Activated T-cell treated with anti-CD3 and anti-CD28 coated beads, Interleukin-2, amount 50 U/mL, for 4 hours (primary cell): ENCODE measurements at regions not wholly inside any gene's neighbourhood (a gene's known extent, or its start where the extent isn't known, plus 50 kb on each side); places are given as distances from the start of the nearest gene placed in this dataset.

ENCODE experiments used
- ATAC-seq, 2 donors: fragments of 200-7000 bp; cut with Tn5 transposase; one replicate each; pipeline ENCODE4 v1.10.0; 2021
- DNase-seq: peaks from one replicate; pipeline ENCODE4 v3.0.0-alpha.2; 2020
- H3K27me3 Mint-ChIP-seq: one replicate; pipeline ENCODE4 v1.8.0; 2021; ENCODE audit warnings: low read depth, mixed read lengths
- H3K36me3 Mint-ChIP-seq: one replicate; pipeline ENCODE4 v1.8.0; 2022; ENCODE audit warnings: mixed read lengths; ENCODE audit not compliant: insufficient read depth
- H3K4me1 Mint-ChIP-seq: one replicate; pipeline ENCODE4 v1.8.0; 2021; ENCODE audit warnings: low read depth, mixed read lengths
- H3K4me3 Mint-ChIP-seq: one replicate; pipeline ENCODE4 v1.8.0; 2021; ENCODE audit warnings: mild to moderate bottlenecking, moderate library complexity, mixed read lengths
- H3K9me3 Mint-ChIP-seq: one replicate; pipeline ENCODE4 v1.8.0; 2021; ENCODE audit warnings: mixed read lengths

DNA sequence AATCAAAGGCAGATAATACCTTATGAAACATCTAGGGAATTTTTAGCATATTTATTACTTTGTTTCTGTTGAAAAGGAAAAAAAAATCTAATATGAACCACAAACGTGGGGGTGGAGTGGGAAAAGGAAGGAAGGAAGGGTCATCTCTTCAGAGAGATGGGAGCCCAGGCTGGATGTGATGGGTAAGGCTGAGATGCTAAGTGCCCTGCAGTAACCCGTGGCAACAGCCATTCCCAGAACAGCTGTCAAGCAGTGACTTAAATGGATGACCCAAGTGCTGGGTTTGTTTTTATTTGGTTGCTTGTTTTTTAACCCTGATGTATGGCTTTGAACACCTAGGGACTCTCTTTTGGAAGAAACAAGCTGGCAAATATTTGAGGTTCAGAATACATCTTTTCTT is 50.7 kb upstream of the KLF7 start:
- H3K27me3 Mint-ChIP-seq = peaks cover 9% of the 10 kb centered on the region
- H3K36me3 Mint-ChIP-seq = no peaks in the 10 kb centered on the region
- ATAC-seq = no peak

DNA sequence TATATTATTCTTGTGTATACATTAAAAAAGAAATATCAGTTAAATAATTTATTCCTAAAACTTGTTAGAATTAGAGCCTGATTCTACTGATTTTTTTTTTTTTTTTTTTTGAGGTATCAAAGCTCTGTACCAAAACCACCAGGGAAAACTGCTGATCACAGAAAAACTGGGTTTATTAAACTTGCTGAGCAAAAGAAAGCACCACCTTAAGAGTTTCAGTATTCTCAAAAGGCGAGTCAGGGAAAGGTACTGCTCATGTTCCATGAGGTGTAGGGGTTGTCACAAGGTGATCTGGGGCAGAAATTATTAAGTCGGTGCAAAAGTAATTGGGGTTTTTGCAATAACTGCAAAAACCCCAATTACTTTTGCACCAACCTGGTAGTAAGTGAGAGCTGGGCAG is 51.7 kb upstream of the KLF7 start:
- no peak for ATAC-seq
- Mint-ChIP-seq H3K9me3 (no peaks in the 10 kb centered on the region), H3K27me3 (peaks cover 7% of the 10 kb centered on the region), H3K36me3 (no peaks in the 10 kb centered on the region), H3K4me1 (no peaks in the 10 kb centered on the region), H3K4me3 (no peak overlapping the region)
- DNase-seq = no peak

More for the DNA sequence above, 50.7 kb upstream of the KLF7 start:
- Mint-ChIP-seq H3K9me3 (no peaks in the 10 kb centered on the region), H3K4me1 (no peaks in the 10 kb centered on the region), H3K4me3 (no peak overlapping the region)
- no peak for DNase-seq

DNA sequence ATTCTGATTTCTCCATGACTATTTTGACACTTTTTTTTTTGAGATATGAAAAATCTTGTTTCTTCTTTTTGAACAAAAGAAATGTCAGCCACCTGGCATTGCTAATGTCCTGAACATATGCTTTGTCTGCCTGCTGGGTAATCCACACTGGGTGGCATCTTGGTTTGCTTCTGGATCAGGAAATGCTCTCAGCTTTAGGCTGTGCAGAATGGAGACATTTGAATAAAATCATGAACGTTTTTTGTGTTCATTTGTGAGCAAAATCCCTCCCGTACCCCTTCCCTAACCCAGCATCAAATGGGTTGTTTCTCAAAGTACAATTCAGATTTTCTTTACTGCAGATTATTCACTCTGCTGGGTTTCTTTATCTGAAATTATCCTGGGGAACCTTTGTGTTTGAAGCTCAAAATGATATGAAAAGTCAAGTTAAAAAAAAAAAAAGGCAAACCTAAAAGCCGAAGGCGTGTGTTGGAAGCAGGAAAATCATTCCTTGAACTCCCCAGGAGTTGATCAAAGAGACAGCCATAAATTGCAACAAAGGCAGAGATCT is 53.4 kb upstream of the KLF7 start:
- Mint-ChIP-seq H3K4me1 (peaks cover 8% of the 10 kb centered on the region), H3K27me3 (peaks cover 7% of the 10 kb centered on the region), H3K36me3 (no peaks in the 10 kb centered on the region), H3K9me3 (no peaks in the 10 kb centered on the region), H3K4me3 (no peak overlapping the region)
- DNase-seq (no peak), ATAC-seq (no peak)

DNA sequence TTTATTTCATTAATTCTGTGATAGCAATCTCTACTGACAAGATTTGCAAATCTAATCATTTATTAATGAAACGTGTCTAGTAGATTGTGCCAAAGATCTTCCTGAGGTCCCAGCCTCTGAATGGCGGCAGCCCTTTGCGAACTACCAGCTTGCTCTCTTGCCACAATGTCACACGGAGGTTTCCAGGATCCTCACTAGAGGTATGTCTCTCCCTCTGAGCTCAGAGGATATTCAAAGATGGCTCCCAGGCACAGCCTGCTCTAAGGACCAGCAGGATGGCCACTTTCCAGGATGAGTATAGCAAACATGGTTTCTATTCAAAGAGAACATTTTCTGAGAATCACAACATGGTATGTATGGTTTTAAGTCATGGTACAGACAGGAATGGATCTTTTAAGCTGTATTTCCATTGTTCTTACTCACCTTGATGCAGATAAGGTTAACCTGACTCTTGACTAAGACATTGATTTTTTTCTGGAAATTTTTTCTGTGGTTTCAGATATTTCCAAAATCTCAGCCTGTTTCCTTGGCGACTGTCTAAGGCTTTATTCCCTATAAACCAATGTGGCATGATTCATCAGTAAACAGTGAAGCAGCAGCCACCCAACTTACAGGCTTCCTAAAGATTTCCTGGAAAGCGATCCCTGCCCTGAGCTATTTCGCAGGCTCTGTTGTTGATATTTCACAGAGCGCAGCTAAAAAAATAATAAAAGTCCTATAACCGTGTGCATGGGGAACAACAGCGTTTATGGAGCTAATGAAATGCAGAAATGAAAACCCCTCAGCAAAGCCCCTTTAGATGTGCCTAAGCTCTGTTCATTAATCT is 54.1 kb upstream of the KLF7 start:
- Mint-ChIP-seq H3K4me3 (no peak overlapping the region), H3K36me3 (no peaks in the 10 kb centered on the region), H3K9me3 (no peaks in the 10 kb centered on the region), H3K4me1 (peaks cover 16% of the 10 kb centered on the region), H3K27me3 (peaks cover 7% of the 10 kb centered on the region)
- DNase-seq (no peak), ATAC-seq (no peak)

- Mint-ChIP-seq H3K4me1 (peaks cover 33% of the 10 kb centered on the region), H3K27me3 (peaks cover 7% of the 10 kb centered on the region), H3K9me3 (no peaks in the 10 kb centered on the region), H3K36me3 (no peaks in the 10 kb centered on the region), H3K4me3 (no peak overlapping the region)
- DNase-seq (no peak), ATAC-seq (no peak)
Measured at GRCh38 chr2:207221731-207222130, 56.0 kb upstream of the KLF7 start.

DNA sequence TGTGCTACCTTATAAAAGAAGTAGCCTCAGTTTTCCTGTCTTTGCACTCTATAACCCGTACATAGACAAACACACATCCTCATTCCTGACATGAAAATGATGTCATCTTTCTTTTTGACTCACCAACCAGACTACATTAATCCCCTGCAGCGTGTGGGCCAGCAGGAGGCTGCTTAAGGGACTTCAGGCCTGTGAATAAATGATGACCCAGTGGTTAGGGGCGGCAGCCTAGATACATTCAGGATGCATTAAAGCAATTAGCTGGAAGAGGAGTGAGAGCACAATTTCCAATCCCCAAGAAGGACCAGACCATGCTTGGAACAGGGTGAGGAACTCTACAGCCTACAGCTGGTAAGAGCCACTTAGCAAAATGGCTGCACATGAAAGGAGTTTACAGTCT is 57.3 kb upstream of the KLF7 start:
- H3K27me3 Mint-ChIP-seq = peaks cover 7% of the 10 kb centered on the region
- no peak overlapping the region for H3K4me3 Mint-ChIP-seq
- DNase-seq (no peak), ATAC-seq (peak; percentile 62 to 63)
- H3K9me3 Mint-ChIP-seq = no peaks in the 10 kb centered on the region
- no peaks in the 10 kb centered on the region for H3K36me3 Mint-ChIP-seq
- peaks cover 35% of the 10 kb centered on the region for H3K4me1 Mint-ChIP-seq

DNA sequence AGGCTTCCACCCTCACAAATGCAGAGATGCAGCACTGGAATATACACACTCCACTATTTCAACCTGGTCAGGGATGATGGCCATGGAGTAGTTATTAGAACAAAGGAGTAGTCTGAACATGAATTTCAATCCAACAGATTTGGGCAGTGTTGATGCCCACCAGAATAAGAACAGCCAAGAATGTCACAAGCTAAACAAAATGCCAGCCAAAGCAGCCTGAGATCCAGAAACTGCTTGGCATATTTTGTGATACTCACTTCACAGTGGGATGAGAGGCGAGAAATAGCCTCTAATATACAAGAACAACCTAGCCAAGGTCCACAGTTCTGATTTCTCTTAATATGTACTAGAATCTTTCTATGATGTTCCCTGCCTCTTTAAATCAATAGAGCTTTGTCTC is 58.6 kb upstream of the KLF7 start:
- Mint-ChIP-seq H3K9me3 (no peaks in the 10 kb centered on the region), H3K4me1 (peaks cover 39% of the 10 kb centered on the region), H3K27me3 (peaks cover 4% of the 10 kb centered on the region), H3K36me3 (no peaks in the 10 kb centered on the region), H3K4me3 (peak overlapping the region; percentile 51)
- DNase-seq (no peak), ATAC-seq (no peak)

GRCh38 chr2:207224791-207225482 is 59.2 kb upstream of the KLF7 start:
- DNase-seq (no peak), ATAC-seq (peak; percentile 66 to 68)
- Mint-ChIP-seq H3K9me3 (no peaks in the 10 kb centered on the region), H3K4me3 (peak overlapping the region; percentile 51), H3K27me3 (peaks cover 4% of the 10 kb centered on the region), H3K4me1 (peaks cover 39% of the 10 kb centered on the region), H3K36me3 (no peaks in the 10 kb centered on the region)

DNA sequence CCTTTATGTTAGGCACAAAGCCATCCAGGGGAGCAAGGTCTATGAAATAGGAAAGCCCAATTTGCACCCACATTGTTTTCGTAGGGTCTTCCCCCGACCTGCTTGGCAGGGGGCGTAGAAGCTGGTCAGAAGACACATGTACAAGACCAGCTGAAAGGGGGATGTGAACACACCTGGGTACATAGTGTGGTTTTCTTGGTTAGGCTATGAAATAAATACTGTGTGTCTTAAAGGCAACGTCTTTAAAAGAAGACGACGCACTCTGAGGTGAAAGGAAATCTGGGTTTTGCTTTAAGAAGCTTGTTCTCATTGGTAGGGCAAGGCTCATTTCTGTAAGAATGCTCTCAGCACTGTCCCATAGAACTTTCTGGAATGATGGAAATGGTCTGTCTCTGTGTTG is 60.0 kb upstream of the KLF7 start:
- Mint-ChIP-seq H3K36me3 (no peaks in the 10 kb centered on the region), H3K9me3 (no peaks in the 10 kb centered on the region), H3K27me3 (peaks cover 4% of the 10 kb centered on the region), H3K4me3 (no peak overlapping the region), H3K4me1 (peaks cover 45% of the 10 kb centered on the region)
- DNase-seq (no peak), ATAC-seq (no peak)

GRCh38 chr2:207226243-207226642 is 60.5 kb upstream of the KLF7 start:
- H3K36me3 Mint-ChIP-seq = no peaks in the 10 kb centered on the region
- H3K4me3 Mint-ChIP-seq = no peak overlapping the region
- peaks cover 50% of the 10 kb centered on the region for H3K4me1 Mint-ChIP-seq
- no peaks in the 10 kb centered on the region for H3K27me3 Mint-ChIP-seq
- ATAC-seq (no peak), DNase-seq (no peak)
- H3K9me3 Mint-ChIP-seq = no peaks in the 10 kb centered on the region

- no peak for ATAC-seq
- peaks cover 54% of the 10 kb centered on the region for H3K4me1 Mint-ChIP-seq
Measured at GRCh38 chr2:207226671-207227061, 60.9 kb upstream of the KLF7 start.

DNA sequence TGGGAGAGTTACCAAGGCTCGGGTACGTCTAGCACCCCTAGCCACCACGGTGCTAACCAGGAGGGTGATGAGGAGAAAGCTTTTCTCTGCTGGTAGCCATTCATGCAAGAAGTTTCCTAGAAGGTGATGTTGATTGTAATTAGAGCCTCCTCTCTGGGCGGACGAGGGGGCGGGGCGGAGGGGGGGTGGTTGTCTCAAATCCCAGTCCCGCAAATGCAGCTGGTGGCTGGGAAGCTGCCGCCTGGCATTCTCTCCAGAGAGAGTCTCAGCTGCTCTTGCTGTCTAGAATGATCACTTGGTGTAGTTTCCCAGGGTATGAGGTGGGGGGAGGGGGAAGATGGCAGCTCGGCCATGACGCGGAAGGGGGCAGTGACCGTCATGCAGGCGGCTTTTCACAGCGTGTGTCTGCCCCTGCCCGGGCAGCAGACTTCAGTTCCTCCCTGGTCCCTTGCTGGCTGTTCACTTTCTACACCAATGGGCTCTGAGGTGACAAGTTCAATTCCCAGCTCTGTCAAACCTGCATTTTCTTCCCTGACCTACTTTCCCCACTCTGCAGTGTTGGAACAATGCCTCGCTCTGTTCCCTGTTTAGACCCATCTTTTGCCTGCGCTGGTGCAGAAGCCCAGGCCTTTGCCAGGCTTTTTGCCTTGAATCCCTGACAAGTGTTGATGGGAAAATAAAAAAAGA is 61.5 kb upstream of the KLF7 start:
- Mint-ChIP-seq H3K9me3 (no peaks in the 10 kb centered on the region), H3K4me1 (peaks cover 56% of the 10 kb centered on the region), H3K4me3 (no peak overlapping the region), H3K36me3 (no peaks in the 10 kb centered on the region), H3K27me3 (no peaks in the 10 kb centered on the region)
- ATAC-seq (no peak), DNase-seq (no peak)

More at GRCh38 chr2:207226671-207227061, 60.9 kb upstream of the KLF7 start:
- Mint-ChIP-seq H3K9me3 (no peaks in the 10 kb centered on the region), H3K4me3 (no peak overlapping the region), H3K27me3 (no peaks in the 10 kb centered on the region), H3K36me3 (no peaks in the 10 kb centered on the region)
- no peak for DNase-seq

DNA sequence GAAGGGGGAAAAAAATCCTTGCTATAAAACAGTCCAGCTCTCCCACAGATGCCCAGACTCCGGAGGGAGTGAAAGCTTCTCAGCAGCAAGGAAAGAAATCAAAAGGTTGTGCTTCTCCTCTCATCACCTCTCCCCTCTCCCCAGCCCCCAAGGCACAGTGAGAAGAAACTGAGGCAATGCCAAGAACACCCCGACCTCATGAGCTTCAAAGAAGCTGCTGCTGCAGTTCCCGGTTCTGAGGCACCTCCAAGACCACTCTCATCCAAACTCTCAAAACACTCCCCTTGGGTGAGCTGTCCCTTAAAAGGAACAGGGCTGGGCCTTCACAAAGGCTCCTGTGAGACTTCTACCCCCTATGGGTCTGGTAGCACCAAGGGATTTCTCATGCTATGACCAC is 62.0 kb upstream of the KLF7 start:
- peaks cover 54% of the 10 kb centered on the region for H3K4me1 Mint-ChIP-seq
- DNase-seq = no peak
- H3K9me3 Mint-ChIP-seq = no peaks in the 10 kb centered on the region
- no peak overlapping the region for H3K4me3 Mint-ChIP-seq
- no peak for ATAC-seq
- H3K36me3 Mint-ChIP-seq = no peaks in the 10 kb centered on the region
- no peaks in the 10 kb centered on the region for H3K27me3 Mint-ChIP-seq

- Mint-ChIP-seq H3K27me3 (no peaks in the 10 kb centered on the region), H3K9me3 (no peaks in the 10 kb centered on the region), H3K4me3 (no peak overlapping the region), H3K36me3 (no peaks in the 10 kb centered on the region), H3K4me1 (peaks cover 49% of the 10 kb centered on the region)
- ATAC-seq (no peak), DNase-seq (no peak)
Measured at GRCh38 chr2:207228402-207228801, 62.7 kb upstream of the KLF7 start.
